SW 1271 (cell line): ENCODE measurements at regions not wholly inside any gene's neighbourhood (a gene's known extent, or its start where the extent isn't known, plus 50 kb on each side); places are given as distances from the start of the nearest gene placed in this dataset.
"Not testable (repeated sequence)": the region's sequence is repeated elsewhere in the genome, so short reads cannot be mapped to it uniquely, and the experiment has no call there.

Experiments
- DNase-seq, 2 experiments: peaks; one replicate each; lab custom pipeline; 2025; lab: John Stamatoyannopoulos, UW

DNA sequence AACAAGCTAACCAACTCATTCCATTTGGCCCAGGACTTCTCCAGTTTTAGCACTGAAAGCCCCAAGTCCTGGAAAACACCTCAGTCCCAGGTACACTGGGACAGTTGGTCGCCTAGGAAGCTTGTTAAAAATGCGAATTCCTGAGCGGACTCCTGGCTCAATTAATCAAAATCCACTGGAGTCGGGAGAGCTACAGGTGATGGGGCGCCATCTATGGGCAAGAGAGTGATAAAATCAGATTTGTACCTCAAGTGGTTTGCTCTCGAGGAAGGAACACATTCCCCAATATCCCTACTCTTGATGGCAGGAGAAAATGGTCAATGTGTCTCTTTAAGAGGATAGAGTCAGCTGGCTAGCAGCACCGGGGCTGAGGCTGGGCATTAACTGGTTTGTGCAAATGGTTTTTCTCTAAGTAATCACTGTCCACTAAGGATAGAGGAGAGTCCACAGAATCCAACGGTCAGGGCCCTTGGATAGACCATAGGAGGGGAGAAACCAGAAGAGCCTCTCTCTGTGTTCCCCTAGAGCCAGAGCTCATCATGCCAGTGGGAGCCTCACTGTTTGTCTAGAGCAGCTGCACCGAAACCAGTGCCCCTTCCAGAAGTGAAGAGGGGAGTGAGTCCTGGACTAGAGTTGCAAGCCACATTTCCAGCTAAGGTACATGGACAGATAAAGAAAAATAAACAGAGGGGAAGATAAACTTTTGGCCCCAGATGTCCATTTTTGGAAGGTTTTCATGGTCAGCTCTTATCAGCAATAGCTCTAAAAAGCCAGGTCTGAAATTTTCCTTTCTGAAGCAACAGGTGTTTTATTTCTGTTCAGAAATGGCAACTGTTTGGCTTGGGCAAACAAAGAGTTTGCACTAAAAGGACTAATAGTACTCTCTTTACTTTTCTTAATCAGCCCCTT, 148.5 kb downstream of the TENT5C start:
- peak in 1 of 2 experiments; percentile 5 for DNase-seq

DNA sequence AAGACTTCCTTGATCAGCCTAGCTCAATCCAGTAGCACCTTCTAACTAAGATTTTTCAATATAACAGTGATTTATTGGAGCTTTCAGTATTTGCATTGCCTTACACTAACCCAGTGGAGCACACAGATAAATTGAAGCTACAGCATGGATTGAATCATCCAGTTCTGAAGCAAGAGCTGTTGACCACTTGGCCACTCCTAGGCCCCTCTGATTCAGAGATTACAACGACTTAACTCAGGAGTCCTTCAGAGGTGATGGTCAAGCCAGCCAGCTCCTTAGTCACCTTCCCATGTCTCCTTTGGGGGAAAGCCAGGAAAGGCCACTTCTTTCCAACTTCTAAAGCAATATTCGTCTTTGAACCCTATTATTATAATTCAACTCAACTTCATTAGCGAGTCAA, 151.8 kb downstream of the TENT5C start:
- no peak for DNase-seq

DNA sequence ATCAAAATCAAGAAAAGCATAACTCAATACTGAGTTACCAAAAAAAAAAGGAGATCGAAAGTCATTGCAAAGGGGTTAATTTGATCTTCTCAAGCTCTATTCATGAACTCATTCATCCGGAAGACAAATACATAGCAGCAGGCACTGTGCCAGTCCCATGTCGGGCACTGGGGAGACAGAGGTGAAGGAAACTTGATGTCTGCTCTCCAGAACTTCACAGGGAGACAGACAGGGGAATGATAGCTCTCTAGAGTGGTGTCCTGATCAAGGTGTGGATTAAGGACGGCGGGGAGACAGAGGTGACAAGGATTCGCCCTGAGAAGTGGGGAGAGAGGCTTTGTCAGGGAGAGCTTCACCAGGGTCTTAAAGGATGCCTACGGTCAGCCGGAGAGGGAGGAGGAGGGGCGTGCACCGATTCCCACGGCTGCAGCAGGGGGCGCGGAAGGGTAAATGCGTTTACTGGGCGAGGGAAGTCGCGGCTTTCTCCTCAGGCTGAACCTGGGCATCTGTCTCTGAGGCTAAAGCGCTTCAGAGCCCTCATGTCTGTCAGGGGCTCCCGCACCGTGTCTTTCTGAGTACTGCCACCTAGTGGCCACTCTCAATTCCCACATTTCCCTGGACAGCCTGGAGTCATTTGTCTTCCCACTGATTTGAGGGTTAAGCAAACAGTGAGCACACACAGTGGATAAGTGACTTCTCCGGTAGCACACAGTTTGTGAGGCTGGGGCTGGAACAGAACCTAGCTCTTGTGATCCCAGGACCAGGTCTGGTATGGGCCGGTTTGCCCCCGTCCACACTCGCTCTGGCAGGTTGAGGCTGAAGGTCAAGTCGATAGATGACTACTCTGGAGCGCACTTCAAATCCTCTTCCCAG, 152.8 kb downstream of the TENT5C start:
- DNase-seq, result peak in 1 of 2 experiments; percentile 45

DNA sequence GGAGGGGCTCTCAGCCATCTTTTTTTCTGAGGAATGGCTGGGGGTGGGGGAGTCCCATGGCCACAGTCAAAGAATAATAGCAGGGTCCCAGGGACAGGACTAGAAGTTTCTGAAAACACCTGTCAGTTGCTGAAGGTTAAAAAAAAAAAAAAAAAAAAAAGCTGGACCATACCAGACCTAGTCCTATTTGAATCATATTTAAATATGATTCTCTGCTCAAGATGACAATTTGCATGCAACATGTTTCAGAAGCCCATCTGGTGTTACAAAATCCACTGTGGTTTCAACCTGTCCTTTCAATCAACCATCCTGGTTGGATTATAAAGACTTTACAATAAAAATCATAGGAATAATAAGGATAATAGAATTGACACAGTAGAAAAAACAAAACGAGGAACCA, 153.7 kb downstream of the TENT5C start:
- DNase-seq, result no peak

DNA sequence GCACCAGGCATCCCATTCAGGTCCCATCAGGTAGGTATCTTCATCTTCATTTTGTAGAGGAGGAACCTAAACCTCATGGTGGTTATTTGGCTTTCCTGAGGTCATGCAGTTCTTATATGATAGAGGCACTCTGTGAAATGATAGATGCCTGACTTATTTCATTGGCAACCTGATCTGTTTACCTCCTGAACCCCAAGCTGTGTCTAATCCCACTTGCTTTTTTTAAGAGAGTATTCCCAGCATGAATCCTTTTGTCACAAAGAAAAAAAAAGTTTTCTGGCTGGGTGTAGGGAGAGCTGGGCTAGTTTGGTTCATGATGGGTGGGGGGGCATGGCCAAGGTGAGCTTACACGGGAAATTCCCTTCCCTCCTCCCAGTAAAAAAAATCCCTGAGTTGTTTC, 154.2 kb downstream of the TENT5C start:
- no peak for DNase-seq

DNA sequence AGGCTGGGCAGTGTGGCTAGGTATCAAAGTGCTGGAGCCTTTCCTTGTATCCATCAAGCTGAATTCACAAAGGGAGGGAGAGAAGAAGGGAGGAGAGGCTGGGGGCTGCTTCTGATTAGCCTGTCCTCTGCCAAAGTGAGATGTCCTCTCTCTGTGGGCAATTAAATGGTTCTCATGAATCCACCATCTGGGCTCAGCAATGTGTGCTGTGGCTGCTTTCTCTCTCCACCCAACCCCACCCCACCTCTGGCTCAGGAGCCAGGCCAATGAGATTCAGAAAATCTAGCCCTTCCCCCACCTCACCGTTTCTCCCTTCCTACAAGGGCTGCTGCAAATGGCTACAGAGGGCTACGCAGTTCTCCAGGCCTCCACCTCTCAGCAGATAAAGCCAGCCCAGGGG, 154.6 kb downstream of the TENT5C start:
- no peak for DNase-seq

DNA sequence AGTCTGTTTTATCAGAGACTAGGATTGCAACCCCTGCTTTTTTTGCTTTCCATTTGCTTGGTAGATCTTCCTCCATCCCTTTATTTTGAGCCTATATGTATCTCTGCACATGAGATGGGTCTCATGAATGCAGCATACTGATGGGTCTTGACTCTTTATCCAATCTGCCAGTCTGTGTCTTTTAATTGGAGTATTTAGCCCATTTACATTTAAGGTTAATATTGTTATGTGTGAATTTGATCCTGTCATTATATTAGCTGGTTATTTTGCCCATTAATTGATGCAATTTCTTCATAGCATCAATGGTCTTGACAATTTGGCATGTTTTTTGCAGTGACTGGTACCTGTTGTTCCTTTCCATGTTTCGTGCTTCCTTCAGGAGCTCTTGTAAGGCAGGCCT, 161.7 kb downstream of the GDAP2 start:
- not testable (repeated sequence) for DNase-seq

DNA sequence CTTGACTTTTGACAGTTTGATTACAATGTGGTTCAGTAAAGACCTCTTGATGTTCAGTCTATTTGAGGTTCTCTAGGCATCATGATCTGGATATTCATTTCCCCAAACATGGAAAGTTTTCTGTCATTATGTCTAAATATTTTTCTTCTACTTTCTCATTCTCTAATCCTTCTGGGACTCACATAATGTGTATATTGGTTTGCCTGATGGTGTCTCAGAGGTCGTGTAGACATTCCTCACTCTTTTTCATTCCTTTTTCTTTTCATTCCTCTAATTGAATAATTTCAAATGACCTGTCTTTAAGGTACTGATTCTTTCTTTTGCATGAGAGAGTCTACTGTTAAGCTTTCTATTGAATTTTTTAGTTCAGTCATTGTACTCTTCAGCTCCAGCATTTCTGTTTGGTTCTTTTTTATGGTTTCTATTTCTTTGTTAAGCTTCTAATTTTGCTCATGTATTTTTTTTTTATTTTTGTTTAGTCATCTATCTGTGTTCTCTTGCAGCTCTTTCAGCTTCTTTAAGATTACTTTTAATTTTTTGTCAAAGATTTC, 158.4 kb downstream of the GDAP2 start:
- no peak for DNase-seq

DNA sequence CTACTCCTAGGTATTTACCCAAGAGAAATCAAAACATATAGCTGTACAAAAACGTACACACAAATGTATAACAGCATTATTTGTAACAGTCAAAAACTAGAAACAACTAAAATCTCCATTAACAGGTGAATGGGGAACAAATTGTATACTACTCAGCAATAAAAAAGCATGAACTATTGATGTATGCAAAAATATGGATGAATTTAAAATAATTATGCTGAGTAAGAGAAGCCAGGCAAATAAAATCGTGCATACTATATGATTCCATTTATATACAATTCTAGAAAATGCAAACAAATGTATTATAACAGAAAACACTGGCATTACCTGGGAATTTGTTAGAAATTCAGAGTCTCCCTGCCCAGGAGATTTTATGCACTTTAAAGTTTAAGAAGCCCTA, 150.1 kb downstream of the GDAP2 start:
- no peak for DNase-seq

DNA sequence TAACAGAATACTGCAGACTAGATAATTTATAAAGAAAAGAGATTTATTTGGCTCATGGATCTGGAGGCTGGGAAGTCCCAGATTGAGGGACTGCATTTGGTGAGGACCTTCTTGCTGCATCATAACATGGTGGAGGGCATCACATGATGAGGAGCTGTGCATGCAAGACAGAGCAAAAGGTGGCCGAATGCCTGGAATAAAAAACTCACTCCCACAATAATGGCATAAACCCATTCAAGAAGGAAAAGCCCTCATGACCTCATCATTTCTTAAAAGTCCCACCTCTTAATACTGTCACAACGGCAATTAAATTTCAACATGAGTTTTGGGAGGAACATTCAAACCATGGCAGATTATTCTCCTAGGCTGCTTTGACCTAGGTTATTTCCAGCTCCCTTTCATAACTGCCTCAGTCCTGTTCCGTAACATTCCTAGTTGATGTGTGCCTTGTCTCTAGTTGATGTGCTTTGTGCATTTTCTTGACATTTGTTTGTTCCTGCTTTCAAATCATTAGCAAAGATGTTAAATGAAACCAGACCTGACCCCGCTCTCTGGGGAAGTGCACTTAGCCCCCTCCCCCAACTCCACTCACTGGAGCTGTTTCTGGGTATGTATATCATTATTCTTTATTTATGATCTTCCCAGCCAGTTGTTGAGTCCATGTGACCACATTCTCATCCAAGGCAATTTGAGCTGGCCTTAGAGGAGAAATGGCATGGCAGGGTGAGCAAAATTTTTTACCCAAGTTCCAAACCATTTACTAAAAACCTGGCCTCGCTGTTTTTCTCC, 148.5 kb downstream of the GDAP2 start:
- DNase-seq, result no peak

DNA sequence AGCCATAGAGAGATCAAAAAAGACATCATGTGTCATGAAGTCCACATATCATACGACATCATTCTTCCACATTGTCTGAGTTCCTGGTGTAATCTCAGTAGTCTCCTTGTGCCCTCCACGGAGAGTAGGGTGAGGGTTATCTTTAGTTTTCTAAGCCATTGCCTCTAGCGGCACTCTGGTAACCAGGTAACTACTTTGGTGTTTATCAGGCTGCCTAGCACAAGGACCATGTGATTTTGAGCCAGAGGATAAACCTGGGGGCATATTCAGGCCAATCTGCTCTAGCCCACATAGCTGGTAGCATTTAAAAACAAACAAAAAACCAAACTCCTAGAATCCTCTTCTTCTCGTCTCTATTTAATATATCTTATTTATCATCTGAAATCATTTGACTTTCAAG, 147.4 kb downstream of the GDAP2 start:
- DNase-seq, result no peak

DNA sequence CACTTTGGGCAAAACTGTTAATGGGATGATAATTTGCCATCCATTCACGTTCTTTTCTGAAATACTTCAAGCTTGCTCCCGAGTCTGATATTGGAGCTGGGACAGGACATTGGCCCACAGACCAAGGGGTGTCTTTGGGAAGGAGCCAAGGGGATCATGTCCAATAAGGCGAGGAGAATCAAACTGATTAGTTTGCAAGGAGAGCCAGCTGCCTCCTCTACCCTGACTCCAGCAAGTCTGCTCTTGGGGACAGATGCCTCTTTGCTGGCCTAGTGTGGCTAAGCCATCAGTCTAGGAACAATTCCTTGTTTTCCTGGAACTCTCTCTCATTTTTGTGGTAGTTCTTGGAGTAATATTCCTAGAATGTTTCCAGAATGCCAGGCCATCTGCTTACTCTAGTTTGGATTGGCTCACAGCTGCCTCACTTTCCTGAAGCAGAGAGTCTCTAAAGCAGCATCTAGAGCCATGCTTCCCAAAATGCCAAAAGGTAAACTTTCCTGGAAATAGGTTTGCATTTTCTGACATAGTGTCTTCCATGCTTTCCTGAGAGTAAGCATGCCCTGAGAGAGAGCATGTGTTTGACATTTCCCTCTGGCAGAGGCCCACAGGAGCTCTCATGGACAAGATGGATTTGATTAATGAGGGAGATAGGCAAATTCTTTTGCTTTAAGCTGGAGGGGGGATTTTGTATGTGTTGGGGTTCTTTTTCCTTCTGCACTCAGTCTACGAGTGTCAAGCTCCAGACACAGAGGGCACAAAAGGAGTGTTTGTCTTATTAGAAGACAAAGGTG, 145.6 kb downstream of the GDAP2 start:
- no peak for DNase-seq

DNA sequence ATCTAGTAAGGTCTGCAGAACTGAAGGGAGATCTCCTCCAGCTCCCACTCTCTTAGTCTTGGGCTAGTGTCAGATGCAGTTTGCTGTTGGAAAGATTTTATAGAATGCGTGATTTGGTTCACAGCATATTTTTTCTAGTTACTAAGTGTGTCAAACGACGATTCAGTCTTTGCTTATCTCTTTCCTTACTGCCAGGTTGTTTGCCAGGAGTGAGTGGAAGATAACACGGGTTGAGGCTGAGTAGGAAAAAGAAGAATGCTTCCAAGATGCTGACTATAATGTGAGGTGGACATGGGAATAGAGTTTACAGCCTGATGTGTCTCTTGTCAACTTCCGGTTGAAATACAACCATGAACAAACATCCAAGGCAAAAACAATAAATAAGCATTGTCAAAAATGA, 141.4 kb downstream of the GDAP2 start:
- no peak for DNase-seq

DNA sequence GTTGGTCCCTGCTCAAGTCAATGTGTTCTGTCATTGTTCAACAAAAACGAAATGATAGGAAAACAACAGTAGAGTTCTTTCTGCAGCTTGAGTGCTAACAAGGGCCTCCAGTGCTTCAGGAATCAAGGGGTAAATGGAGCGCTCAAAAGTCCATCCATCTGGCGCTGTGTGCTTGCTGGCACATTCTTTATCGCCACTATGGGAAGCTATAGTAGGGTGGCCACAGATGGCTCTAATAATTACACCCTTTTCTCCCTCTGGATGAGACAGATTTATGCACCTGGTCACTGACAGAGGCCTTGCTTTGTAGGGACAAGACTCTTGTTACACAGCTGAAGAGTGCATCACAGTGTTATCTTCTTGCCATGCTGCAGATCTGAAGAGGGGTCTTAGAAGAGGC, 136.0 kb downstream of the GDAP2 start:
- no peak for DNase-seq

DNA sequence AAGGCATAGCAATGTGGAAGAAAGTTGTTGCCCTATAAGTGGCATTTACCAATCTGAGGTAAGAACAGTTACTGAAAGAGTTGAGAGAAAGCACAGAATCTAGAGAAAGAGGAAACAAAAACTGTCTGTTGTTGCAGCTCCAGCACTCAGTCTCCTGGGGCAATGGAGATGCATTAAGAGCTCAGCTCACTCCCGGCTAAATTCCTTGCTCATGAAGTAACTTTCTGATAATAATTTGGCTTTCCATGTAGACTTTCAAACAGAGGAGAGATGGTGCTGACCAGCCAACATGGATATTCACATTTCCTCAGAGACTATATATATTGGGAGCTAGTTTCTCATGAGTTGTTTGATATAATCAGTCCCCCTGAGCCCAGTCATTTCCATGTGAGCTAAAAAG, 135.3 kb downstream of the GDAP2 start:
- no peak for DNase-seq

DNA sequence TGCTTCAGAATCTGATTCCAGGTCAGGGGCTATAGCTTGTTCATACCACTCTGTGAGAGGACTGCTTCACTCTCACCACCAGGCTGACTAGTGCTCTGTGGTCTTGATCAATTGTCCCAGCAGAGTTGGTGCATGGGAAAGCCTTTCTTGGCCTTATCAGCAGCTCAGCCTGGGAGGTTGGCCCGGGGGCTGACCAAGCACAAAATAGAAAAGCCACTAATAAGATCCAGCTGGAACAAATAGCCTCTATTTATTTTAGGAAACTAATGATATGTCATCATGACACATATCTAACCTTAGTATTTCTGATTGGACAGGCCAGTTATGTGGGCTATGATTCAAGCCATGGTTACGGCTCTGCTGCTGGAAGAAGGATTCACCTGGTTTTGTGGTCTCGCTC, 134.2 kb downstream of the GDAP2 start:
- DNase-seq, result no peak

DNA sequence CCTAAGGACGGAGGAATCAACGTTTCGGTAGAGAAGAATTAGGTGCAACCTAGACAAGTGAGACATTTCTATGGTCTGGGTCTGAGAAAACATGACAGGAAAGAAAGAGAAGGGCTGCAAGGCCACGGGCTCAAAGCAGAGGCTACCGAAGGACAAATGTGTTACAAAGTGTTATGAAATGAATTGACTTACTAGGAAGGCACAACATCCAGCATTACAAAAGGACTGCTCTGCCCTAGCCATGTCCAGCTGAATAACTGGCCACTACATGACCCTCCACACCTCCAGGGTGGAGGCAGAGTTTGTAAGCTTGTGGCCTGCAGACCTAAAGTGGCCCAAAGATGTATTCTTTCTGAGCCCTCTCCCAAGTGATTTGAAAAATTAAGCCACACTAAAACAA, 133.6 kb downstream of the GDAP2 start:
- no peak for DNase-seq

DNA sequence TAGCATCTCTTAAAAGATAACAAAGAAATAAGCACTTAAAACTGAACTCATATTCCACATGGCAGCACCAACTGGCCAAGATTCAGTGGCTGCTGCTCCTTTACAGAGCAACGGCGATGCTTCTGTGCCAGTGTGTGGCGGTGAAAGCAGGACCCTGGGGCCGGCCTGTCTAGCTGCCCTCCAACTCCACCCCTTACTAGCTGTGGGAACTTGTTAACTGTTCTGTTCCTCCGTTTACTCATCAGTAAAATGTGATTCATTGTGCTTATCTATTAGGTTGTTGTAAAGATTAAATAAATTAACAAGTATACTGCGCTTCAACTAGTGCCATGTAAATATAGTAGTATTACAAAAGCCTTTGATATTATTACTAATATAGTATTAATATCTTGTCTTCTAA, 133.2 kb downstream of the GDAP2 start:
- no peak for DNase-seq

DNA sequence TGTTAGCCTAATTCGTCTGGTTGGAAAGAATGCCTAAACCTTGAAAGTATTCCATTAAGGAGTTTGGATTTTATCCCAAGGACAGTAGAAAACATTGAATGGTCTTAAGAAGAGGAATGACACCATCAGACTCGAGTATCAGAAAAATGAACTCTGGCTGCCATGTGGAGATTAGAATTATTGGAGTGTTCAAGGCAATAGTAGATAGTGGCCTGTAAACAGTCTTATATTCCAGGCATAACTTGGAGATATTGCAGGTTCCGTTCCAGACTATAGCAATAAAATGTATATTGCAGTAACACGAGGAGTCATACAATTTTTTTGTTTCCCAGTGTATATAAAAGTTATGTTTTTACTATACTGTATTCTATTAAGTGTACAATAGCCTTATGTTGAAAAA, 130.9 kb downstream of the GDAP2 start:
- DNase-seq, result no peak

DNA sequence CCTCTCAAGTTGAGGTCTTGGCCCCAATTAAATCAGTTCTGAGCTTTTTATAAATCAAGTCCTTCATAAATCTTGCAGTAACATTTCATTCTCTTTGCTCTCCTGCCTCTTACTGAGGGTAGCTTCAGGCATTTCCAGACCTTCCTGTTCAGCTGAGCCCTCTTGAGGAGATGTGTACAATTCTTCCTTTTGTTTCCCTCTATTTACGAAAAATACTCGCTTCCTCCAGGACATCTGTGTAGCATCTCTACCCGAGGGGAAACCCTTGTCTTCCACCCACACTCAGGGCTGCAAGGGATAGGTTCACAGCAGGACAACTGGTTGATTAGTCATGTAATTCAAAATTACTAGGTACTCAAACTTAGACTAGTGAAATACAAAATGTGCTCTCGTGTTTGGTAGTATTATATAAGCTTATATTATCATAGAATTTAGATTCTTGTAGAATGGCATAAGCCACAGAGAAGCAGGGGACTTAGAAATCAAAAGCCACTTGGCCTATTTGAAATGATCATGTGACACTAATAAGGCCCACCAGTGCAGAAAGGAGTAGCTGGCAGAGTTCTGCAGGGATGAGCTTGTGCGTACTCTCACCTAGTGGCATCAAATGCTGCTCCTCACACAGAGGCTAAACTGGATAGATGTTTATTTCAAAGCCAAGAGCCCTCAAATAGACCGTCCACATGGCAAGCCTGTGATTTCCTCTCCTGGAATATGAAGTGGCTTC, 126.7 kb downstream of the GDAP2 start:
- DNase-seq, result no peak

DNA sequence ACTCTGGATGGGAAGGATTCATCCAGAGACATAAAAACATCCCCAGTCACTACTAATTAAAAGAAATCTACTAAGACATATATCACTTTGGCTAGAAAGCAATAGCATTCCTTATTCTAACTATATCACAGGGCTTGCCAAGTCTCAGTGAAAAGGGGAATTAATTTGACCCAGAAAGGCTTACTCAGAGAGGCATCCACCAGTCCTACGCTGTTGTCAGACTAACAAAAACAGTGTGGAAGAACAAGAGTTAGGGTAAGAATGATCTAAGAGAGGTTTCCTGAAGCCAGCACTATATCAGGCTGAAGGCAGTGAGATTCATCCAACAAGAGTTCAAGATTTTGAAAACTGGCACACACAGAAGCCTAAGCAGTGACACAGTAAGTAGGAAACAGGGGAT, 126.1 kb downstream of the GDAP2 start:
- no peak for DNase-seq
